ENCODE measurements at regions not wholly inside any gene's neighbourhood (a gene's known extent, or its start where the extent isn't known, plus 50 kb on each side); places are given as distances from the start of the nearest gene placed in this dataset.

- Histone ChIP-seq H3K27ac (no peak overlapping the region), H3K4me3 (no peak overlapping the region)
- DNase-seq (ENCODE audit: low spot score): no peak
- no peak for TF ChIP-seq CTCF (IDR thresholded peaks at IDR 0.05)
Measured at GRCh38 chr4:134610172-134610571, 408.6 kb upstream of the PABPC4L start.

DNA sequence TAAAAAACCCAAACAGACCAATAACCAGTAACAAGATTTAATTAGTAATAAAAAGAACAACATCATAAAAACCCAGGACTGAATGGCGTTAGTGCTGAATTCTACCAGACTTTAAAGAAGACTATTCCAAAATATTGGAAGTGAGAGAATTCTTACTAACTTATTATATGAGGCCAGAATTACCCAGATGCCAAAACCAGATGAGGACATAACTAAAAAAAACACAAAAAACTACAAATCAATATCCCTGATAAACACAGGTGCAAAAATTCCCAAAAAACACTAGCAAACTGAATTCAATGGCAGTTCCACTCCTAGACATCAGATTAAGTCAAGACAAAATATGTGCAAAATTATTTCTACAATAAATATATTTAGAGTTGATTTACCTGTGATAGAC is 400.1 kb upstream of the PABPC4L start:
- Histone ChIP-seq H3K27ac (no peak overlapping the region), H3K4me3 (no peak overlapping the region)
- TF ChIP-seq CTCF (IDR thresholded peaks at IDR 0.05): no peak
- DNase-seq (ENCODE audit: low spot score): no peak

GRCh38 chr4:134591326-134591725 is 389.7 kb upstream of the PABPC4L start:
- Histone ChIP-seq H3K27ac (no peak overlapping the region), H3K4me3 (no peak overlapping the region)
- DNase-seq (ENCODE audit: low spot score): no peak
- TF ChIP-seq CTCF (IDR thresholded peaks at IDR 0.05): no peak

DNA sequence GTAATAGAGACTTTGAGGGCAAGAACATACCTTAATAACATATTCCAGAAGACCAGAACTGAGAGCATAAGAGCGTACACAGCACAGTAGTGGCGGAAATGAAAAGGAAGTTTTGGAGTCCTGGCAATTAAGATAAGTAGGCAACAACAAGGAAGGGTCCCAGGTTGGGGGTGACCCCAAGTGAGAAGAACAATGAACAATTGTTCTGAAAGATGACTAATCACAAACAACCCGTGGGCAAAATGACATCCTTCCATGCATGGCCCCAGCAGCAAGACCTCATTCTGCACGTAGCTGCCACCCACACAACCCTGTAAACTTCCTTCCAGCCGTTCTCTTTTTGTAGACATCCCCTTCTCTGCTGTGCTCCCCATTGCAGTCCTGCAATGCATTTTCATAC is 384.4 kb upstream of the PABPC4L start:
- TF ChIP-seq CTCF (IDR thresholded peaks at IDR 0.05): no peak
- no peak for DNase-seq (ENCODE audit: low spot score)
- Histone ChIP-seq H3K4me3 (no peak overlapping the region), H3K27ac (no peak overlapping the region)

- no peak for DNase-seq (ENCODE audit: low spot score)
- TF ChIP-seq CTCF (IDR thresholded peaks at IDR 0.05): no peak
- no peak overlapping the region for H3K4me3 ChIP-seq
- H3K27ac ChIP-seq: no peak overlapping the region
Measured at GRCh38 chr4:134567461-134567860, 365.9 kb upstream of the PABPC4L start.

- Histone ChIP-seq H3K4me3 (no peak overlapping the region), H3K27ac (no peak overlapping the region)
- DNase-seq (ENCODE audit: low spot score): no peak
- no peak for TF ChIP-seq CTCF (IDR thresholded peaks at IDR 0.05)
Measured at GRCh38 chr4:134560728-134561127, 359.1 kb upstream of the PABPC4L start.

GRCh38 chr4:134552063-134552462 is 350.5 kb upstream of the PABPC4L start:
- no peak for TF ChIP-seq CTCF (IDR thresholded peaks at IDR 0.05)
- Histone ChIP-seq H3K27ac (no peak overlapping the region), H3K4me3 (no peak overlapping the region)
- no peak for DNase-seq (ENCODE audit: low spot score)

All from coronary artery (tissue), 2 donors.